Endodermal cell (in vitro differentiated cells): ENCODE measurements at regions not wholly inside any gene's neighbourhood (a gene's known extent, or its start where the extent isn't known, plus 50 kb on each side); places are given as distances from the start of the nearest gene placed in this dataset.

Experiments
- DNase-seq: peaks from one replicate; pipeline ENCODE4 v3.0.0-alpha.2; 2017
- H3K27ac ChIP-seq: 2 replicates; pipeline ENCODE4 v1.5.1; 2013; ENCODE audit warnings: mild to moderate bottlenecking, low read depth, low read length, moderate library complexity
- H3K27me3 ChIP-seq: 2 replicates; pipeline ENCODE4 v1.6.1; 2013; ENCODE audit warnings: mild to moderate bottlenecking, low read length, moderate library complexity; ENCODE audit not compliant: insufficient read depth, control insufficient read depth, poor library complexity, severe bottlenecking
- H3K36me3 ChIP-seq: 2 replicates; pipeline ENCODE4 v1.7.0; 2013; ENCODE audit warnings: mild to moderate bottlenecking, low read length, moderate library complexity; ENCODE audit not compliant: control insufficient read depth, insufficient read depth
- H3K4me1 ChIP-seq: one replicate; pipeline ENCODE4 v1.7.0; 2013; ENCODE audit warnings: low read length; ENCODE audit not compliant: control insufficient read depth, insufficient read depth
- H3K4me3 ChIP-seq: 2 replicates; pipeline ENCODE4 v1.5.1; 2013; ENCODE audit warnings: mild to moderate bottlenecking, low read length, moderate library complexity
- H3K9ac ChIP-seq: 2 replicates; pipeline ENCODE4 v1.6.1; 2013; ENCODE audit warnings: mild to moderate bottlenecking, low read length, moderate library complexity; ENCODE audit not compliant: poor library complexity, severe bottlenecking; ENCODE audit errors: extremely low read depth
- H3K9me3 ChIP-seq: 2 replicates; pipeline ENCODE4 v1.6.1; 2013; ENCODE audit warnings: mild to moderate bottlenecking, low read length, moderate library complexity; ENCODE audit not compliant: control insufficient read depth
- H3K27ac Mint-ChIP-seq: 2 replicates; pipeline ENCODE4 v1.8.0; 2020; ENCODE audit warnings: mixed read lengths
- H3K27me3 Mint-ChIP-seq: 2 replicates; pipeline ENCODE4 v1.8.0; 2021; ENCODE audit warnings: mild to moderate bottlenecking, mixed read lengths; ENCODE audit not compliant: insufficient read depth
- H3K36me3 Mint-ChIP-seq: 2 replicates; pipeline ENCODE4 v1.8.0; 2020; ENCODE audit warnings: low read depth, mixed read lengths
- H3K4me1 Mint-ChIP-seq: 2 replicates; pipeline ENCODE4 v1.8.0; 2020; ENCODE audit warnings: mixed read lengths
- H3K4me3 Mint-ChIP-seq: 2 replicates; pipeline ENCODE4 v1.8.0; 2020; ENCODE audit warnings: mild to moderate bottlenecking, moderate library complexity, mixed read lengths
- H3K9me3 Mint-ChIP-seq: 2 replicates; pipeline ENCODE4 v1.8.0; 2020; ENCODE audit warnings: mild to moderate bottlenecking, mixed read lengths
- CTCF ChIP-seq: fragments of 200-600 bp; sonication (generic); conservative IDR thresholded peaks from 2 replicates; pipeline ENCODE4 v1.5.0; 2021; ENCODE audit warnings: antibody characterized with exemption, mild to moderate bottlenecking
- WGBS, 2 experiments: methylation state at CpG; one replicate each; pipeline versions ENCODE4 v1.1.5 to v1.1.7; 2013; ENCODE audit warnings: missing lambda C conversion rate in 2 of 2, mixed read lengths in 1 of 2; ENCODE audit not compliant: insufficient coverage in 1 of 2, insufficient read length in 1 of 2; 5-methylcytosine and 5-hydroxymethylcytosine counted together

- Mint-ChIP-seq H3K4me3 (no peak overlapping the region), H3K27me3 (peaks cover 63% of the 10 kb centered on the region)
- no peaks in the 10 kb centered on the region for H3K9me3 ChIP-seq
Measured at GRCh38 chr13:99893567-99893966, 78.0 kb downstream of the ZIC5 start.

GRCh38 chr13:99892866-99893504 is 78.6 kb downstream of the ZIC5 start:
- H3K4me1 Mint-ChIP-seq: peaks cover 17% of the 10 kb centered on the region
- Histone ChIP-seq H3K9me3 (no peaks in the 10 kb centered on the region), H3K9ac (no peak overlapping the region), H3K27me3 (peaks cover 48% of the 10 kb centered on the region), H3K4me1 (peaks cover 5% of the 10 kb centered on the region), H3K36me3 (no peaks in the 10 kb centered on the region), H3K27ac (peak overlapping the region; percentile 7), H3K4me3 (no peak overlapping the region)
- no peak overlapping the region for H3K27ac Mint-ChIP-seq
- no peak overlapping the region for H3K4me3 Mint-ChIP-seq
- peak; percentile 40 for DNase-seq
- no peaks in the 10 kb centered on the region for H3K9me3 Mint-ChIP-seq
- TF ChIP-seq CTCF: no peak
- H3K36me3 Mint-ChIP-seq: no peaks in the 10 kb centered on the region
- peaks cover 57% of the 10 kb centered on the region for H3K27me3 Mint-ChIP-seq
- WGBS, 2 experiments: 86 to 92% methylated on average over 10 to 17 of the region's 17 CpGs

More at GRCh38 chr13:99893567-99893966, 78.0 kb downstream of the ZIC5 start:
- WGBS, 2 experiments: 89 to 90% methylated on average over 2 to 9 of the region's 9 CpGs
- peaks cover 17% of the 10 kb centered on the region for H3K4me1 Mint-ChIP-seq
- no peak overlapping the region for H3K4me3 ChIP-seq
- peaks cover 5% of the 10 kb centered on the region for H3K4me1 ChIP-seq
- H3K36me3 Mint-ChIP-seq: no peaks in the 10 kb centered on the region
- peaks cover 48% of the 10 kb centered on the region for H3K27me3 ChIP-seq
- no peak overlapping the region for H3K27ac ChIP-seq
- no peaks in the 10 kb centered on the region for H3K9me3 Mint-ChIP-seq
- no peak for TF ChIP-seq CTCF
- DNase-seq: peak; percentile 45
- H3K27ac Mint-ChIP-seq: no peak overlapping the region
- H3K36me3 ChIP-seq: no peaks in the 10 kb centered on the region
- no peak overlapping the region for H3K9ac ChIP-seq

- H3K36me3 ChIP-seq: no peaks in the 10 kb centered on the region
- Mint-ChIP-seq H3K27me3 (peaks cover 51% of the 10 kb centered on the region), H3K9me3 (no peaks in the 10 kb centered on the region), H3K27ac (no peak overlapping the region), H3K4me1 (peaks cover 17% of the 10 kb centered on the region), H3K36me3 (no peaks in the 10 kb centered on the region), H3K4me3 (no peak overlapping the region)
- H3K9ac ChIP-seq: no peak overlapping the region
- no peak for TF ChIP-seq CTCF
- WGBS, 2 experiments: 26 to 35% methylated on average over 6 to 7 of the region's 8 CpGs
- peaks cover 46% of the 10 kb centered on the region for H3K27me3 ChIP-seq
- H3K4me3 ChIP-seq: no peak overlapping the region
- peaks cover 5% of the 10 kb centered on the region for H3K4me1 ChIP-seq
- H3K9me3 ChIP-seq: no peaks in the 10 kb centered on the region
- peak overlapping the region; percentile 7 for H3K27ac ChIP-seq
- peak; percentile 70 for DNase-seq
Measured at GRCh38 chr13:99892196-99892613, 79.4 kb downstream of the ZIC5 start.
